ENCODE measurements at regions not wholly inside any gene's neighbourhood (a gene's known extent, or its start where the extent isn't known, plus 50 kb on each side); places are given as distances from the start of the nearest gene placed in this dataset.

- DNase-seq (ENCODE audit: low spot score) (no peak), FAIRE-seq (no peak)
Observed at GRCh38 chr2:173855661-173856060, 109.5 kb downstream of the SP3 start.
